Transverse colon (tissue), 4 donors: ENCODE measurements at regions not wholly inside any gene's neighbourhood (a gene's known extent, or its start where the extent isn't known, plus 50 kb on each side); places are given as distances from the start of the nearest gene placed in this dataset.

ENCODE experiments used
- DNase-seq: peaks from one replicate; pipeline ENCODE4 v3.0.0-alpha.2; 2019
- H3K27ac ChIP-seq, 4 donors: fragments of 200-600 bp; sonication (generic); 2 replicates each; pipeline ENCODE4 v1.5.1; 2016 to 2018; ENCODE audit warnings: inconsistent platforms in 4 of 4
- H3K27me3 ChIP-seq: fragments of 200-600 bp; sonication (generic); 2 replicates; pipeline ENCODE4 v1.5.1; 2017; ENCODE audit warnings: inconsistent platforms
- H3K36me3 ChIP-seq, 4 donors: fragments of 200-600 bp; sonication (generic); 2 replicates each; pipeline ENCODE4 v1.5.1; 2017 to 2019; ENCODE audit warnings: inconsistent platforms in 4 of 4
- H3K4me1 ChIP-seq, 4 donors: fragments of 200-600 bp; sonication (generic); 2 replicates each; pipeline ENCODE4 v1.5.1; 2017 to 2020; ENCODE audit warnings: inconsistent platforms in 4 of 4
- H3K4me3 ChIP-seq, 4 donors: fragments of 200-600 bp; sonication (generic); 1 replicate in 1 of 4; 2 replicates in 3 of 4; pipeline versions ENCODE4 v1.5.1 to v1.6.1; 2017 to 2019; ENCODE audit warnings: inconsistent platforms in 4 of 4
- H3K9me3 ChIP-seq, 2 donors: fragments of 200-600 bp; sonication (generic); 2 replicates each; pipeline ENCODE4 v1.5.1; 2017 to 2019; ENCODE audit warnings: inconsistent platforms in 2 of 2
- CTCF ChIP-seq, 5 experiments: fragments of 200-600 bp in 3 of 5; fragments of 450-650 bp in 2 of 5; sonication (generic) in 3 of 5; IDR thresholded peaks; 1 replicate in 2 of 5; 2 replicates in 3 of 5; pipeline ENCODE4 v1.5.1; 2016 to 2017; ENCODE audit warnings: antibody characterized with exemption in 5 of 5, inconsistent platforms in 3 of 5, mild to moderate bottlenecking in 2 of 5, moderate library complexity in 1 of 5
- EP300 ChIP-seq: sonication (generic); formaldehyde crosslinking; IDR thresholded peaks from one replicate; pipeline ENCODE4 v1.6.1; 2017; ENCODE audit warnings: antibody characterized with exemption, low read depth
- POLR2A ChIP-seq: fragments of 450-650 bp; IDR thresholded peaks from one replicate; pipeline ENCODE4 v1.6.1; 2016; ENCODE audit warnings: antibody characterized with exemption, mild to moderate bottlenecking, moderate library complexity
- POLR2AphosphoS5 ChIP-seq, 3 donors: sonication (generic); formaldehyde crosslinking; IDR thresholded peaks; one replicate each; pipeline ENCODE4 v1.6.1; 2016; ENCODE audit warnings: antibody characterized with exemption in 3 of 3
- WGBS, 2 donors: methylation state at CpG; one replicate each; pipeline ENCODE4 v1.1.5; 2018; ENCODE audit warnings: low coverage in 1 of 2; 5-methylcytosine and 5-hydroxymethylcytosine counted together
- in situ Hi-C, 4 donors: fragments of 200-750 bp; cut with MboI; loops; one replicate each; pipeline versions ENCODE4 v1.15.0 to v1.15.1; 2017; ENCODE audit warnings: low sequenced_read_pairs in 3 of 4, low pct_ligation_motif_present in 1 of 4, low pct_unique_long_range_greater_than_20kb in 1 of 4
- intact Hi-C: fragments of 100-400 bp; cut with DNase I; formaldehyde crosslinking; loops from one replicate; pipeline ENCODE4 v1.15.1; 2023; ENCODE audit warnings: low total_unique reads

GRCh38 chr6:141610741-141611140, 522.0 kb upstream of the GJE1 start:
- in situ Hi-C loops (no loop called here), intact Hi-C loops (no loop called here)
- TF ChIP-seq CTCF (IDR thresholded peaks at IDR 0.05), result no peak
- TF ChIP-seq POLR2AphosphoS5 (IDR thresholded peaks at IDR 0.05), result no peak
- no peak for TF ChIP-seq EP300
- no peak for TF ChIP-seq POLR2A
- Histone ChIP-seq H3K9me3 (peaks cover 0 to 8% of the 10 kb centered on the region in 2 donors), H3K27ac (no peak overlapping the region), H3K27me3 (no peaks in the 10 kb centered on the region), H3K36me3 (no peaks in the 10 kb centered on the region), H3K4me1 (no peaks in the 10 kb centered on the region), H3K4me3 (no peak overlapping the region)
- no peak for DNase-seq
- 44 to 56% methylated on average over 5 of the region's 5 CpGs for WGBS, 2 donors

- H3K27ac ChIP-seq, result no peak overlapping the region
- H3K36me3 ChIP-seq, result no peaks in the 10 kb centered on the region
- intact Hi-C loops, result no loop called here
- no peak overlapping the region for H3K4me3 ChIP-seq
- no peaks in the 10 kb centered on the region for H3K27me3 ChIP-seq
- no peak for TF ChIP-seq POLR2AphosphoS5 (IDR thresholded peaks at IDR 0.05)
- DNase-seq, result no peak
- in situ Hi-C loops, result no loop called here
- 50 to 64% methylated on average over 2 to 3 of the region's 3 CpGs for WGBS, 2 donors
- no peaks in the 10 kb centered on the region for H3K4me1 ChIP-seq
- peaks cover 0 to 8% of the 10 kb centered on the region in 2 donors for H3K9me3 ChIP-seq
These were observed 524.8 kb upstream of the GJE1 start for GRCh38 chr6:141607956-141608355.

GRCh38 chr6:141598487-141598886, 534.2 kb upstream of the GJE1 start:
- Histone ChIP-seq H3K9me3 (no peaks in the 10 kb centered on the region), H3K27me3 (no peaks in the 10 kb centered on the region), H3K36me3 (no peaks in the 10 kb centered on the region), H3K4me3 (no peak overlapping the region), H3K27ac (no peak overlapping the region), H3K4me1 (no peaks in the 10 kb centered on the region)
- DNase-seq, result no peak
- in situ Hi-C loops (no loop called here), intact Hi-C loops (no loop called here)
- no peak for TF ChIP-seq POLR2AphosphoS5 (IDR thresholded peaks at IDR 0.05)
- TF ChIP-seq CTCF (IDR thresholded peaks at IDR 0.05), result no peak
- no peak for TF ChIP-seq POLR2A
- TF ChIP-seq EP300, result no peak

- Histone ChIP-seq H3K9me3 (no peaks in the 10 kb centered on the region), H3K4me1 (no peaks in the 10 kb centered on the region), H3K4me3 (no peak overlapping the region), H3K27ac (no peak overlapping the region), H3K27me3 (no peaks in the 10 kb centered on the region), H3K36me3 (no peaks in the 10 kb centered on the region)
- in situ Hi-C loops, result no loop called here
- DNase-seq, result no peak
- no peak for TF ChIP-seq POLR2A
- TF ChIP-seq CTCF (IDR thresholded peaks at IDR 0.05), result no peak
- TF ChIP-seq EP300, result no peak
- no peak for TF ChIP-seq POLR2AphosphoS5 (IDR thresholded peaks at IDR 0.05)
- intact Hi-C loops, result no loop called here
These were observed 537.9 kb upstream of the GJE1 start for GRCh38 chr6:141594874-141595273.

- intact Hi-C loops (no loop called here), in situ Hi-C loops (no loop called here)
- DNase-seq, result no peak
- Histone ChIP-seq H3K4me1 (no peaks in the 10 kb centered on the region), H3K27me3 (no peaks in the 10 kb centered on the region), H3K9me3 (no peaks in the 10 kb centered on the region), H3K36me3 (no peaks in the 10 kb centered on the region), H3K4me3 (no peak overlapping the region), H3K27ac (no peak overlapping the region)
- TF ChIP-seq POLR2AphosphoS5 (IDR thresholded peaks at IDR 0.05), result no peak
- TF ChIP-seq CTCF (IDR thresholded peaks at IDR 0.05), result no peak
- TF ChIP-seq POLR2A, result no peak
- TF ChIP-seq EP300, result no peak
- 76 to 80% methylated on average over 2 of the region's 2 CpGs for WGBS, 2 donors
These were observed 539.4 kb upstream of the GJE1 start for GRCh38 chr6:141593311-141593710.
